CD4-positive, alpha-beta T cell treated with Interleukin-17A for 1 hour (primary cell): ENCODE measurements at regions not wholly inside any gene's neighbourhood (a gene's known extent, or its start where the extent isn't known, plus 50 kb on each side); places are given as distances from the start of the nearest gene placed in this dataset.
"Not testable (repeated sequence)": the region's sequence is repeated elsewhere in the genome, so short reads cannot be mapped to it uniquely, and the experiment has no call there.

Experiments used
- DNase-seq: peaks from one replicate; pipeline ENCODE4 v3.0.0-alpha.2; 2020

- not testable (repeated sequence) for DNase-seq
Measured at GRCh38 chr10:46749470-46749869, 161.8 kb upstream of the PTPN20 start.

GRCh38 chr10:46753763-46754162 lies 157.5 kb upstream of the PTPN20 start:
- DNase-seq, result not testable (repeated sequence)

- not testable (repeated sequence) for DNase-seq
Measured at GRCh38 chr10:46761471-46761870, 149.8 kb upstream of the PTPN20 start.

GRCh38 chr10:46768515-46769291 lies 142.5 kb upstream of the PTPN20 start:
- not testable (repeated sequence) for DNase-seq

- not testable (repeated sequence) for DNase-seq
Measured at GRCh38 chr10:46773178-46773896, 137.9 kb upstream of the PTPN20 start.

- peak; percentile 11 for DNase-seq
Measured at GRCh38 chr10:46773897-46774236, 137.4 kb upstream of the PTPN20 start.

GRCh38 chr10:46774366-46774765 lies 136.9 kb upstream of the PTPN20 start:
- DNase-seq, result not testable (repeated sequence)

GRCh38 chr10:46774945-46775667 lies 136.1 kb upstream of the PTPN20 start:
- DNase-seq, result not testable (repeated sequence)

- DNase-seq, result not testable (repeated sequence)
Measured at GRCh38 chr10:46775668-46776059, 135.6 kb upstream of the PTPN20 start.

- not testable (repeated sequence) for DNase-seq
Measured at GRCh38 chr10:46779571-46779970, 131.7 kb upstream of the PTPN20 start.

GRCh38 chr10:46780164-46780563 lies 131.1 kb upstream of the PTPN20 start:
- not testable (repeated sequence) for DNase-seq

GRCh38 chr10:46781001-46781400 lies 130.2 kb upstream of the PTPN20 start:
- DNase-seq, result not testable (repeated sequence)

- not testable (repeated sequence) for DNase-seq
Measured at GRCh38 chr10:46782001-46782874, 129.0 kb upstream of the PTPN20 start.

GRCh38 chr10:46784665-46785064 lies 126.6 kb upstream of the PTPN20 start:
- DNase-seq, result not testable (repeated sequence)

- DNase-seq, result not testable (repeated sequence)
Measured at GRCh38 chr10:46786125-46786517, 125.1 kb upstream of the PTPN20 start.

- DNase-seq, result peak; percentile 62
Measured at GRCh38 chr10:46786518-46787320, 124.5 kb upstream of the PTPN20 start.

- peak; percentile 20 for DNase-seq
Measured at GRCh38 chr10:46787321-46787615, 124.0 kb upstream of the PTPN20 start.

- DNase-seq, result not testable (repeated sequence)
Measured at GRCh38 chr10:46792657-46793357, 118.4 kb upstream of the PTPN20 start.

GRCh38 chr10:46796351-46796750 lies 114.9 kb upstream of the PTPN20 start:
- not testable (repeated sequence) for DNase-seq

GRCh38 chr10:46802010-46802409 lies 109.2 kb upstream of the PTPN20 start:
- DNase-seq, result not testable (repeated sequence)

GRCh38 chr10:46803082-46803481 lies 108.1 kb upstream of the PTPN20 start:
- DNase-seq, result not testable (repeated sequence)
